NCI-H524 treated with DMSO at 0.1 percent for 48 hours (cell line): ENCODE measurements at regions not wholly inside any gene's neighbourhood (a gene's known extent, or its start where the extent isn't known, plus 50 kb on each side); places are given as distances from the start of the nearest gene placed in this dataset.

Source experiments
- DNase-seq: peaks from one replicate; lab custom pipeline; 2025; lab: John Stamatoyannopoulos, UW

DNA sequence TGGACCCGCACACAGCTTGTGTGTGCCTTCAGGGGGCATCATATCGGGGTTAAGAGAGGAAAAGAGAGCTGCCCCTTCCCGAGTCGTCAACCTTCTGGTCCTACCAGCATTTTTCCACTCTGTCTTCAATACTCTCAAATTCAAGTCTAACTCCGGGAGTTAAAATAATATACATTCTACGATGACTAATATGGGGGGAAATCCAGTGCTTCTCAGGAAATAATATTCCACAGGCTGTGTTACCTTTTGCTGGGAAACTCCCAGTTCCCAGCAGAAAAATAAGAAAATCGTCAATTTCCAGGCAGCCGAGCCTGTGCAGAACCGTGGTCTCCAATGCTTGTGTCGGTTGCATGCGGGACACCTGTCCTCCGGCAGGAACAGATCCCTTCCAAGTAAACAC, 105.0 kb upstream of the FOXF1 start:
- DNase-seq = no peak

DNA sequence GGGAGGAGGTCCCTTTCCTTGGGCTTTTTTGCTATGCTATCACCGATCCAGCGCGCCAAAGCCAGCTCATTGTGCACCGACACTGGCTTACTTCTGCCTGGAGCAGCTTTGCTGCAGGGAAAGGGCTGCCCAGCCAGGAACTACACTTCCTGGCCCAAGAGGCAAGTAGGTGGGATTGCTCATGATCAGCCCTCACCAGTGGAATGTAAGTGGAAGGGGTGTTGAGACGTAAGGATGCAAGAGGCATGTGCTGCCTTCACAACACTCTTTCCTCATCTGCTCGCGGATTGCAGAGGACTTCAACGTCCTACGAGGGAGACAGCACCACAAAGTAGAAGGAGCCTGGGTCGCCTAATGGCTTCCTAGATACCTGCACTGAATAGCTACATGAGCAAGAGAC, 104.3 kb upstream of the FOXF1 start:
- no peak for DNase-seq

- DNase-seq = no peak
These were observed 101.6 kb upstream of the FOXF1 start for GRCh38 chr16:86408685-86409084.

GRCh38 chr16:86410081-86410480, 100.2 kb upstream of the FOXF1 start:
- DNase-seq = no peak

- no peak for DNase-seq
These were observed 99.8 kb upstream of the FOXF1 start for GRCh38 chr16:86410529-86410928.

DNA sequence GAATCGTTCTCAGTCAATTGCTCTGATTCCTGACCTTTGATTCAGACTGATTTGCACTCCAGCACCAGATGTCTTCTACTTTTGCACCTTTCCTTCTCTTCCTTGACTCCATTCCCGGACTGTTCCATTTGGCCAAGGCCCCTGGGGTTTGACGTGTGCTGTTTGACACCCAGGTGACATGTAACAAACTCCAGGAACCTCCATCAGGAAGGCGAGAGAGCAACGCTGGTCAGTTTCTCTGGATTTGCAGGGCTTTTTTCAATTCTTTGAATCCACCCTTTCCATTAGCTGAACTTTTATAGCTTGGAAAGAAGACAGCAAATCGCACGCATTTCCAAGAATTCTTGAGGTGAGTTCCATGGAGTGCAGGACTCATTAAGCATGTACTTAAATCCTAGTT, 98.4 kb upstream of the FOXF1 start:
- no peak for DNase-seq

GRCh38 chr16:86414991-86415740, 95.2 kb upstream of the FOXF1 start:
- no peak for DNase-seq

DNA sequence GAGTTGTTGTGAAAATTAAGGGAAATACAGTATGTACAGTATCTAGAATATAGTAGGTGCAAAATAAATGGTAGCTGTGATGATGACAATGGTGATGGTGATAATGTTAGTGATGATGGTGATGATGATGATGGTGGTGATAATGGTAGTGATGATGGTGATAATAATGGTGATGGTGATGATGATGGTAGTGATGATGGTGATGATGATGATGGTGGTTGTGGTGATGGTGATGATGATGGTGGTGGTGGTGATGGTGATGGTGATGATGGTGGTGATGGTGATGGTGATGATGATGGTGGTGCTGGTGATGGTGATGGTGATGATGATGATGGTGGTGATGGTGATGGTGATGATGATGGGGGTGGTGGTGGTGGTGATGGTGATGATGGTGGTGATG, 91.3 kb upstream of the FOXF1 start:
- no peak for DNase-seq

GRCh38 chr16:86419518-86419917, 90.8 kb upstream of the FOXF1 start:
- no peak for DNase-seq

GRCh38 chr16:86421995-86422394, 88.3 kb upstream of the FOXF1 start:
- DNase-seq = no peak

- no peak for DNase-seq
These were observed 85.9 kb upstream of the FOXF1 start for GRCh38 chr16:86424398-86424797.

DNA sequence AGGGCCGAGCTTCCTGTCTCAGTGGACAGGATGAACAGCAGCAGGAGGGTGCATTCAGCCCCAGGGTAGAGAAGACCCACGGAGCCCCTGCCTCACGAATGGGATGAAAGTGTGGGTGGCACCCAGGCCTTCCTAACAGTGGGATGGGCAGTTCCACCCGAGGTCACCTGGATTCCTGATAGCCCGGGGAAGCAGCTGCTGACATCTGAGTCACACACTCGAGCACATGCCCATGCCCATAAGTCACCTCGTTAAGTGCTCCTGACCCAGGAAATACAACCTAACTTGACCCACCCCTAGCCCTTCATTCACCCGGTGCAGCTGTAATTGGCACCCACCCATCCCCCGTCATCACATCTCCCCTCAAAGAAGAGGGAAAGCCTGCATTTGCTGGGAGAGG, 85.3 kb upstream of the FOXF1 start:
- DNase-seq = no peak

GRCh38 chr16:86426063-86426642, 84.2 kb upstream of the FOXF1 start:
- DNase-seq = no peak

DNA sequence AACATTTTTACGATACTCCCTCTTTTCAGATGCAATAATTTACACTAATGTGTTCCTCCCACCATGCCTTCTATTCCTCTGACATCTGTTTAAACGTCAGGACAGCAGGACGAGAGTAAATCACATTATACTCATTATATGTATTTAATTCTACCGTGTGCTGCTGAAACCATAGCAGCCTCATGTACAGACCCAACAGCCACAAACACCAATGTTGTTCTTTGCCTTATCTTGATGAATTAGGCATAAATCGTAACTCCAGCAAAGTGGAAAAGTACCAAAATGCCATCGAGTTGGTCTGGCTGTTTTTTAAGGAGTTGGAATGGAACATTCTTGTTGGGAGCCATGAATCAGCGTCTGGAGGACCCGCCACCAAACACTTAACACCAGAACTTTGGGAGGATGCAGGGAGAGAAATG, 82.9 kb upstream of the FOXF1 start:
- no peak for DNase-seq

DNA sequence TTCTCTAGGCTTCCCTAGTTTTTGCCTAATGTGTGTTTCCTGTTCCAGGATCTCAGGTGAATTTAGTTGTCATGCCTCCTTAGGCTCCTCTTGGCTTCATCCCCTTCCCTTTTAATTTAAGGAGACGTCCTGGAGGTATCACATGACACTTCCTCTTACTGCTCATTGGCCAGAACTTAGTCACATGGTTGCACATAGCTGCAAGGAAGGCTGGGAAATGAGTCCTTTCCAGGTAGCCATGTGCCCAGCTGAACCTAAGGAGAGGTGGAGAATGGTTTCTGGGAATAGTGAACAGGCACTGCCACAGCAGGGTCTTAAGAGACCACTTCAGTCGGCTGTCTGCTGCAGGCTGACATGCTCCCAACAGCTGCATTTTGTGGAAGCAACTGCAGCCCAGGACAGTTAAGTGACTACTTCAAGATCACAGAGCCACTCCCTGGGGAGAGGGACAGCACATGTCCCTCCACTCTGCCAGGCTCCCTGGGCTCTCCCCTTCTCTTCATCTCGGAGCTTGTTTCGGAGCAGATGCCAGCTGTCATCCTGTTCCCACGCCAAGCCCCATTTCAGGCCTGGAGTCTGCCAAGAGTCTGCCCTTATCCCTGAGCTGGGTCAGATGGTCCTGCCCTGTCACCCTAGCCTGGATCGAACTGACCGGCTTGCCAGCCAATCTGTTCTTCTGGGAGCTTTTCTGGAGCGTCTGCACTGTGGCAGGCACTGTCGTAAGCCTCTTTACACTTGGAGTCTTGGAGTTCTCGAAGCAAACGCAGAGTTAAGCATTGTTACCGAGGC, 81.4 kb upstream of the FOXF1 start:
- DNase-seq = peak; percentile 10

GRCh38 chr16:86429663-86430062, 80.7 kb upstream of the FOXF1 start:
- DNase-seq = no peak

DNA sequence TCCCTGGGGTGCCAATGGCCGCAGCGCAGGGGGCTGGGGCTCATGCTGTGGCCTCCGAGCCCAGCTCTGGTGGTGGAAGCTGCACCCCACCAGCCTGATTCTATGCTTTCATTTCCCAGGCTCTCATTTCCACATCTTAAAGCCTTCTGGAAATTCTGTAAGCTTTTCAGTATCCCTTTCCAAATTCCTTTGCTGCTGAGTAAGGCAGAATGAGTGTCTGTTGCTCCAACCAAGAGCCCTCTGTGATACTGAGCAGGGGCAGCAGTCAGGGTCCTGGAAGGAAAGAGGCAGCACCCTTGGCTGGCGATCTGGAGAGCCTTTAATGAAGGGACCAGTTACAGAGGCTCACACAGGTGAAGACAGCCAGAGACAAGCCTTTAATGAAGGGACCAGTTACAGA, 79.5 kb upstream of the FOXF1 start:
- no peak for DNase-seq

DNA sequence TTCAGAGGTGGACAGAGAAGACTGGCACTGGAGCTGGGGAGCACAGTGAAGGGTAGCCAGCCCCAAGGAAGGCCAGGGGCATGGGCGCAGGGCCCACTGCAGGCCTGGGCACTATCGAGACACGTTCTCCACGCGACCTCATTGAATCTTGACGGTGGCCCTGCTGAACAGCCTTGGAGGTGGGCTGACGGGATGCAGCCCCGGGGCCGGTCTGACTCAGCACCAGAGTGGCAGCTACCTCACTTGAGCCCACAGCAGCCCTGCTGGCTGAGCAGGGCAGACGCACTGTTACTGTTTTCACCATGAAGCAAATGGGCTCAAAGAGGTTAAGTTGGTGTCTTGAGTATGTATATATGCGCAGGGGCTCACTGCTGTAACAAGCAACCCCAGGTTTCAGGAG, 78.8 kb upstream of the FOXF1 start:
- DNase-seq = no peak

DNA sequence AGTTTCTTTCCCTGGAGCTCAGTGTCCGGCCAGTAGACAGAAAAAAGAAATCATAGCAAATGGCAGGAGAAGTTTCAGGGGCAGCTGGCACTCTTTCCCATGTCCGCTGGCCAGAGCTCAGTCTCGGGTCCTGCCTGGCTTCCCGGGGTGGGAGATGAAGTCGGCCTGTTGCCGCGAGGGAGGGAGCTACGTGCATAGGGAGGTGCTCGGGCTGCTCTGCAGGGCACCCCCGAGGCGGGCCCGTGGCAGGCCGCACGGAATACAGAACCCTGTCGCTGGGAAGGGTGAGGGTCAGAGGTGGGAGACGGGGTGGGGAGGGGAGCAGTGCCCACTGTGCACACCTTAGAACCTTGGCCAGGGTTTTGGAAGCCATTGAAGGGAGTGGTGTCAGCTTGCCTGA, 78.3 kb upstream of the FOXF1 start:
- DNase-seq = no peak

- DNase-seq = no peak
These were observed 77.6 kb upstream of the FOXF1 start for GRCh38 chr16:86432691-86433090.

GRCh38 chr16:86436466-86437185, 73.7 kb upstream of the FOXF1 start:
- DNase-seq = no peak

- DNase-seq = no peak
These were observed 73.0 kb upstream of the FOXF1 start for GRCh38 chr16:86437348-86437747.

- no peak for DNase-seq
These were observed 67.6 kb upstream of the FOXF1 start for GRCh38 chr16:86442703-86443102.
